Activated T-helper 1 cell treated with anti-CD3 and anti-CD28 coated beads, Interleukin-12 subunit alpha, Interleukin-12 subunit beta, Interleukin-2, Interleukin-4 antibody, amounts not matched to agents 30 ng/mL and 10 ng/mL and 1 ng/mL, durations not matched to agents 14 hours and 24 hours and 36 hours (primary cell): ENCODE measurements at regions not wholly inside any gene's neighbourhood (a gene's known extent, or its start where the extent isn't known, plus 50 kb on each side); places are given as distances from the start of the nearest gene placed in this dataset.

Source experiments
- DNase-seq: peaks from one replicate; pipeline ENCODE4 v3.0.0; 2021; ENCODE audit warnings: low spot score
- H3K27ac Mint-ChIP-seq: one replicate; pipeline ENCODE4 v1.8.0; 2021; ENCODE audit warnings: mild to moderate bottlenecking, mixed read lengths
- H3K27me3 Mint-ChIP-seq: one replicate; pipeline ENCODE4 v1.8.0; 2022; ENCODE audit warnings: mild to moderate bottlenecking, moderate library complexity, mixed read lengths; ENCODE audit not compliant: insufficient read depth
- H3K36me3 Mint-ChIP-seq: one replicate; pipeline ENCODE4 v1.8.0; 2021; ENCODE audit warnings: low read depth, mixed read lengths
- H3K4me1 Mint-ChIP-seq: one replicate; pipeline ENCODE4 v1.8.0; 2021; ENCODE audit warnings: low read depth, mixed read lengths
- H3K4me3 Mint-ChIP-seq: one replicate; pipeline ENCODE4 v1.8.0; 2021; ENCODE audit warnings: mild to moderate bottlenecking, moderate library complexity, mixed read lengths
- H3K9me3 Mint-ChIP-seq: one replicate; pipeline ENCODE4 v1.8.0; 2021; ENCODE audit warnings: mixed read lengths
- intact Hi-C: fragments of 100-400 bp; cut with micrococcal nuclease; formaldehyde crosslinking; loops from one replicate; pipeline ENCODE4 v1.15.1; 2024

- Mint-ChIP-seq H3K4me1 (no peaks in the 10 kb centered on the region), H3K27ac (no peak overlapping the region), H3K4me3 (no peak overlapping the region), H3K36me3 (no peaks in the 10 kb centered on the region), H3K9me3 (peaks cover 4% of the 10 kb centered on the region), H3K27me3 (no peaks in the 10 kb centered on the region)
- DNase-seq = no peak
- intact Hi-C loops = no loop called here
These were observed 389.8 kb upstream of the KCNMB2 start for GRCh38 chr3:178146406-178146831.

DNA sequence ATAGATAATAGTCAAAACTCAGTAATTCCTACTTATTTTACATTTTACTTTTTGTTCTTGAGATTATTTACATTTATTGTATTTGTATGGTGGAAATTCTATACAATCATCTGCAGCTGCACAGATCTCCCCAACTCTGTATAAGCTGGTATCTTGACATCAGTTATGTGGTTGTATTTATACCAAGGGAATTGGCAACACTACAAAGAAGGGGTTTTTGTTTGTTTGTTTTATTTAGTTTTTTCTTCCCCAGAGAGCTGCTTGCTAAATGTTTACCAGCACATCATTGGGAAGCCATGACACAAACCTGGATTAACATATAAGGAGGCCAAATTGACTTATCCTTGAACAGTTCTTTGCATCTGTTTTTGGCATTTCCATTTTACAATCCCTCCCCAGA lies 389.2 kb upstream of the KCNMB2 start:
- intact Hi-C loops = no loop called here
- Mint-ChIP-seq H3K27ac (no peak overlapping the region), H3K9me3 (peaks cover 1% of the 10 kb centered on the region), H3K36me3 (no peaks in the 10 kb centered on the region), H3K27me3 (no peaks in the 10 kb centered on the region), H3K4me1 (no peaks in the 10 kb centered on the region), H3K4me3 (no peak overlapping the region)
- DNase-seq = no peak

DNA sequence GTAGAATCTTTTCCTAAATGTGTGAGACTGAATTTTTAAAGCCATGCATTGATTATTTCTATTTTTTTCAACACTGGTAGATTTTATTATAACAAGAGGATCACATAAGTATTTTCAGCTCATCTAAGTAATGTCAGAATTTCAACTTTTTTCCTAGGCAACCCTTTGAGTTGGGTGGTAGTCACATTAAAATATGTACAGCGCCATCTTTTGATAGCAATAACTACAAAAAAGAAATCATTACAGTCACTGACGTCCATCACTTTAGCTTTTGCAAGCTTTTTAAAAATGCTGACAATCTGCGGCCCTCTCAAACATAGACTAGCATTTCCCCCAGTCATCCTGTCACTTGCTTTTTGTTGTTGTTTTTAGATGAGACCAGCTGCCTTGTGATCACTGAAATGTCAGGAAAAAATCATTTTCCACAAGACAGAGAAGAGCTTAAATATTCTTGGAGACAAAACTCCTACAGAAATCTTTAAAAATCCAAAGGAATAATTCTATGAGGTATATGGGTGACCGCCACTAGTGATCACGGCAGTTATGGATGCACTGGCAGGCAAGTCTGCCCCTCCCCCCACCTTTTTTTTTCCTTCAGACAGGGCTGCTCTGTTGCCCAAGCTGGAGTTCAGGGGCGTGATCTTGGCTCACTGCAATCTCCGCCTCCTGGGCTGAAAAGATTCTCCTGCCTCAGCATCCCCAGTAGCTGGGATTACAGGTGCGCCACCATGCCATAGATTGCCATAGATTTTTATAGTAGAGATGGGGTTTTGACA lies 384.0 kb upstream of the KCNMB2 start:
- intact Hi-C loops = no loop called here
- Mint-ChIP-seq H3K9me3 (no peaks in the 10 kb centered on the region), H3K4me1 (no peaks in the 10 kb centered on the region), H3K36me3 (no peaks in the 10 kb centered on the region), H3K27ac (no peak overlapping the region), H3K4me3 (no peak overlapping the region), H3K27me3 (no peaks in the 10 kb centered on the region)
- DNase-seq = no peak

GRCh38 chr3:178152988-178153387 lies 383.2 kb upstream of the KCNMB2 start:
- Mint-ChIP-seq H3K9me3 (no peaks in the 10 kb centered on the region), H3K36me3 (no peaks in the 10 kb centered on the region), H3K4me1 (no peaks in the 10 kb centered on the region), H3K4me3 (no peak overlapping the region), H3K27me3 (no peaks in the 10 kb centered on the region), H3K27ac (no peak overlapping the region)
- DNase-seq = no peak
- intact Hi-C loops = no loop called here

GRCh38 chr3:178155521-178155920 lies 380.7 kb upstream of the KCNMB2 start:
- H3K36me3 Mint-ChIP-seq = no peaks in the 10 kb centered on the region
- no peaks in the 10 kb centered on the region for H3K27me3 Mint-ChIP-seq
- no peaks in the 10 kb centered on the region for H3K9me3 Mint-ChIP-seq
- H3K27ac Mint-ChIP-seq = no peak overlapping the region
- H3K4me1 Mint-ChIP-seq = peaks cover 8% of the 10 kb centered on the region
- DNase-seq = no peak
- H3K4me3 Mint-ChIP-seq = no peak overlapping the region
- intact Hi-C loops = no loop called here

DNA sequence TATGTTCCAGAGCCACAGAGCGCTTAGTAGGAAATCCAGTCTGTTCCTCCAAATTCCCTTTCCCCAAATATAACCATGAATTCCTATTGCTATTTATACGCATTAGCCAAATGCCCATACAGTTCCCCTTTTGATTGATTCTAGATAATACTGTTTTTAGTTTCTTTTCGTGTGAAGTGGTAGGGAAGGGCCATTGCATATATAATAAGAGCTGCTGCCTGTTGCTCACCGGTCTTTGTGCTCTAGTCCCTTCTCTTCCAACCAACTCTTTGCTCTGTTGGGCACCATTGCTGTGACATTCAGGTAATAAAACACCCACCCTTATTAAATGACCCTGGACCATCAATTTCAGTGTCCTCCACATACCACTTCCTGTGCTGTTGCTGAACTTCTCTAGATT lies 379.9 kb upstream of the KCNMB2 start:
- H3K9me3 Mint-ChIP-seq = no peaks in the 10 kb centered on the region
- no peaks in the 10 kb centered on the region for H3K36me3 Mint-ChIP-seq
- intact Hi-C loops = no loop called here
- peaks cover 8% of the 10 kb centered on the region for H3K4me1 Mint-ChIP-seq
- H3K4me3 Mint-ChIP-seq = no peak overlapping the region
- H3K27me3 Mint-ChIP-seq = no peaks in the 10 kb centered on the region
- no peak overlapping the region for H3K27ac Mint-ChIP-seq
- no peak for DNase-seq

DNA sequence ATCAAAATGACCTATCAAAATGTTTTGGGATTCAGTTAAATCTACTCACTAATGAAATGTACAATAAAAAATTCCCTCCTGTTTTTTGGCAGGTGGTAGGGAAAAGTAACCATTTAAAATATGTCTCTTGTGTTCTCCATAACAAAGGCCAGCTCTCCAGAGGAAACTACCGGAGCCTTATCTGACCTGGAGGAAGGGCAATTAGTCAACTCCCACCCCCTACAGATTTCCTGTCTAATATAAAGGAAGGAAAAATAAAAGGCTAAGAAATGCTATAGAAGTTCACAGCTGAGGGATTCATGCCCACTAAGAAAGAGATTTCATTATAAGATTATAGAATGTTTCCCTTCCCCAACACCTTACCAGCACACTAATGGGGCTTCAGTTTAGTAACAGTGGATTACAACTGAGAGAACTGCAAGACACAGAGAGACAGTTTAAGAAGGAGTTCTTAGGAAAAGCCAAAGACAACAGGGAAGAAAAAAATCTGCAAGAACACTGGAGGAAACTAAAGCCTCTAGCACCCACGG lies 376.5 kb upstream of the KCNMB2 start:
- Mint-ChIP-seq H3K27me3 (no peaks in the 10 kb centered on the region), H3K27ac (no peak overlapping the region), H3K4me3 (no peak overlapping the region), H3K9me3 (no peaks in the 10 kb centered on the region), H3K4me1 (peaks cover 8% of the 10 kb centered on the region), H3K36me3 (no peaks in the 10 kb centered on the region)
- no peak for DNase-seq
- intact Hi-C loops = no loop called here

GRCh38 chr3:178169421-178169820 lies 366.8 kb upstream of the KCNMB2 start:
- no peaks in the 10 kb centered on the region for H3K4me1 Mint-ChIP-seq

DNA sequence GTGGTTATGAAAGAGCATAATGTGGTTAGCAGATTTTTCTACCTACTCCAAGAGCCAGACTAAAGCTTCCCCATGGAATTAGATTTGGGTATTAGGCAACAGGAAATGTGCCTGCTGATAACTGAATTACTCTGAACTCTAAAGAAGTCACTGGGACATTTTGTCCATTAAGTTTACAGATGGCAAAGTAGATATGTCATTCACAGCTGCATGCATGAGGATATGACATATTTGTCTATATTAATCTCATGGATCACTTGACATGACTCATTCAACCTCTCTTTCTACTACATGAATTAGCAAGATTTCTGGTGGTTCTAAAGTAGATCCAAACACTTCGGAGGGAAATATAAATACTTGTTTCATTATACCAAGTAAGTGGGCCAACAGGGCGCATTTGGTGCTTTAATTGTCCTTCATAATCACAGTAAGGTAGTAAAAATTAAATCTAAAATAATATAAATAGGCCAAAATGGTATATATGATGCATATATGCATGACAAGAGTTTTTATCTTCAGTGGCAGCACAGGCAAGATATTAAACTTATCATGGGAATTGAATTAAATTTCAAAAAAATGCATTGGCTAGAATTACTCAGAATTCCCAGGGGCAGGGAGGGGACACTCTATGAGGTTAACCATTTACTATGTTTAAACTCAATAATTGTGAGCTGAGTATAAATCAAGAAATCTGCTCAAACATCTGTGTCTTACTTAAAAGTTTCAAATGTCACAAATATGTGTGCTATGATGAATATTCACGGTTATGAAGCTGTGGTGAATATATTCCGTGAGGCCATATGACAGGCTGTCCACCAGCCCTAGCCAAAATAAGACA lies 365.3 kb upstream of the KCNMB2 start:
- Mint-ChIP-seq H3K36me3 (no peaks in the 10 kb centered on the region), H3K4me1 (no peaks in the 10 kb centered on the region), H3K9me3 (no peaks in the 10 kb centered on the region), H3K27me3 (no peaks in the 10 kb centered on the region), H3K4me3 (no peak overlapping the region), H3K27ac (no peak overlapping the region)
- no peak for DNase-seq
- intact Hi-C loops = no loop called here

More at GRCh38 chr3:178169421-178169820, 366.8 kb upstream of the KCNMB2 start:
- H3K9me3 Mint-ChIP-seq = no peaks in the 10 kb centered on the region
- no peak for DNase-seq
- no peaks in the 10 kb centered on the region for H3K27me3 Mint-ChIP-seq
- H3K36me3 Mint-ChIP-seq = no peaks in the 10 kb centered on the region
- intact Hi-C loops = no loop called here
- H3K27ac Mint-ChIP-seq = no peak overlapping the region
- H3K4me3 Mint-ChIP-seq = no peak overlapping the region

DNA sequence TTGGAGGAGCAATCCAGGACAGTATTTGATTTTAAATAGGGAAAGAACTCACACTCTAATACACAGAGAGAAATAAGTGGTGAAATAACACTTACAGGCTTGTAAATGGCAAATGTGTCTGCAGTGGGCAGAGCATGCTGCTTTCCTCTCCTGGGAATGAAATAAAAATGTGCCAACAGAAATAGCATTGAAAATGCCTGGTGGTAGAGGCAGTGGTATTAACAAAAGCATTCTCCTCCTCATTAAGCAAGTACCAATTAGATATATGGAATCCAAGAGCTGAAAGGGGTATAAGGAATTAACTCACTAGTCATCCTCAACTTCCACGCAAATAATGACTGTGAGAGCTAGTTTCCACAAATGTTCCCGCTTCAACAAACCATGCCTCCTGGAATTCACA lies 364.1 kb upstream of the KCNMB2 start:
- no peaks in the 10 kb centered on the region for H3K27me3 Mint-ChIP-seq
- no peak overlapping the region for H3K27ac Mint-ChIP-seq
- H3K4me1 Mint-ChIP-seq = no peaks in the 10 kb centered on the region
- no peak for DNase-seq
- H3K4me3 Mint-ChIP-seq = no peak overlapping the region
- intact Hi-C loops = no loop called here
- H3K9me3 Mint-ChIP-seq = no peaks in the 10 kb centered on the region
- H3K36me3 Mint-ChIP-seq = no peaks in the 10 kb centered on the region

DNA sequence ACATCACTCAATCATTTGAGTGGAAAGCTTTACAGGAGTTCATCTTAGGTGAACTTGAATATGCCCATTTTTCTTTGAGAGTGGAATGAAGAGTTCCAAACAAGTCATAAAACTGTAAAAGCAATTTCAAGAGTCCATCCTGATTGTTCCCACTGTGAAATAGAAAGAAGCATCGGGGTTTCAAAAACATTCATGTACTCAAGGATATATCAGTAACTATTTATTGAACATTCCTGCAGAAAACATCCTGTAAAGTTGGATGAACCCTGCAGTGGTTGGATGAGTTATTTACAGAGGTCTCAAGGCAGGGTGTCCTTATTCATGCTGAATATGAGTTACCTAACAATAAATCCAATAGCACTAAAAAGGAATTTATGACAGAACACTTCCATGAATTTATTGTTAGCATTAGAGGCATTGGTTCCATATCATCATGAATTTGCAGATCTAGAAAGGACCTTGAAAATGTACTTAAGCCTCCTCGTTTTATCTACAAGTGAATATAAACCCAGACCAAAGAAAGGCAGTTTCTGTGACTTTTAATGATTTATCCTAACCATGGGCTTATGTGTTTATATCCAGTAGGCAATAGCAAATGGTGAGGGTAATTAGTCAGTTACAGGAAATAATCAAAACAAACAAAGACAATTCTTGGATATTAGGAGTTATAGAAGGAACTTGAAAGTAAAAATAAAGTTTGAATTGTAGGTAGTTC lies 361.9 kb upstream of the KCNMB2 start:
- H3K27me3 Mint-ChIP-seq = no peaks in the 10 kb centered on the region
- no peaks in the 10 kb centered on the region for H3K9me3 Mint-ChIP-seq
- H3K36me3 Mint-ChIP-seq = no peaks in the 10 kb centered on the region
- H3K4me1 Mint-ChIP-seq = no peaks in the 10 kb centered on the region
- no peak overlapping the region for H3K27ac Mint-ChIP-seq
- no peak for DNase-seq
- intact Hi-C loops = no loop called here
- no peak overlapping the region for H3K4me3 Mint-ChIP-seq

DNA sequence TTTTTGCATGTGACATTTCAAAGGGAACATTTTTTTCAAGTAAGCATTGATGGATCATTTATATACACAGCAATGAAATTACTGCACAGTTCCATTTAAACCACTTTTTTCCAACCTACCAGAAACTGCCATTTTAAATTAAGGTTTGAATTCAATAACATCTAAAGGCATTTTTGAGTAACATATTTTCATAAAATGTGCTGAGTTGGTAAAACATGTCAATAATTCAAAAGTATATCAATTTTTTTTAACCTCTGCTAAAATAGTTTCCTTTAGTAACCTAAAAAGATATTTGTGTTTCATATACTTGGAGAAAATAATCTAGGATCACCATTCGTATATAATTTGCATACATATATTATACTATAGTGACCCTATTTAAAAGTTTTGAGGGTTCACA lies 355.1 kb upstream of the KCNMB2 start:
- H3K4me1 Mint-ChIP-seq = no peaks in the 10 kb centered on the region
- no peaks in the 10 kb centered on the region for H3K27me3 Mint-ChIP-seq
- no peaks in the 10 kb centered on the region for H3K9me3 Mint-ChIP-seq
- H3K36me3 Mint-ChIP-seq = no peaks in the 10 kb centered on the region
- no peak for DNase-seq
- H3K27ac Mint-ChIP-seq = no peak overlapping the region
- intact Hi-C loops = no loop called here
- H3K4me3 Mint-ChIP-seq = no peak overlapping the region

GRCh38 chr3:178181784-178182183 lies 354.5 kb upstream of the KCNMB2 start:
- Mint-ChIP-seq H3K36me3 (no peaks in the 10 kb centered on the region), H3K27me3 (no peaks in the 10 kb centered on the region), H3K4me3 (no peak overlapping the region), H3K9me3 (no peaks in the 10 kb centered on the region), H3K27ac (no peak overlapping the region), H3K4me1 (no peaks in the 10 kb centered on the region)
- DNase-seq = no peak
- intact Hi-C loops = no loop called here
